ENCODE measurements at regions not wholly inside any gene's neighbourhood (a gene's known extent, or its start where the extent isn't known, plus 50 kb on each side); places are given as distances from the start of the nearest gene placed in this dataset.

- H3K9me3 ChIP-seq (ENCODE audit: control insufficient read depth, low read length, poor library complexity, severe bottlenecking), result no peaks in the 10 kb centered on the region
- ATAC-seq (no peak), DNase-seq (no peak)
- Mint-ChIP-seq H3K27ac (no peak overlapping the region), H3K27me3 (peaks cover 69% of the 10 kb centered on the region), H3K36me3 (ENCODE audit: low read depth) (peaks cover 5% of the 10 kb centered on the region), H3K4me1 (no peaks in the 10 kb centered on the region), H3K4me3 (no peak overlapping the region)
Observed at GRCh38 chr1:22385537-22385936, 66.1 kb upstream of the ZBTB40 start.

- DNase-seq (no peak), ATAC-seq (no peak)
- peaks cover 74% of the 10 kb centered on the region for H3K27me3 Mint-ChIP-seq
- peaks cover 8% of the 10 kb centered on the region for H3K36me3 Mint-ChIP-seq (ENCODE audit: low read depth)
- H3K4me3 Mint-ChIP-seq, result no peak overlapping the region
- H3K27ac Mint-ChIP-seq, result no peak overlapping the region
- H3K9me3 ChIP-seq (ENCODE audit: control insufficient read depth, low read length, poor library complexity, severe bottlenecking), result no peaks in the 10 kb centered on the region
- H3K4me1 Mint-ChIP-seq, result no peaks in the 10 kb centered on the region
Observed at GRCh38 chr1:22386774-22387173, 64.9 kb upstream of the ZBTB40 start.

DNA sequence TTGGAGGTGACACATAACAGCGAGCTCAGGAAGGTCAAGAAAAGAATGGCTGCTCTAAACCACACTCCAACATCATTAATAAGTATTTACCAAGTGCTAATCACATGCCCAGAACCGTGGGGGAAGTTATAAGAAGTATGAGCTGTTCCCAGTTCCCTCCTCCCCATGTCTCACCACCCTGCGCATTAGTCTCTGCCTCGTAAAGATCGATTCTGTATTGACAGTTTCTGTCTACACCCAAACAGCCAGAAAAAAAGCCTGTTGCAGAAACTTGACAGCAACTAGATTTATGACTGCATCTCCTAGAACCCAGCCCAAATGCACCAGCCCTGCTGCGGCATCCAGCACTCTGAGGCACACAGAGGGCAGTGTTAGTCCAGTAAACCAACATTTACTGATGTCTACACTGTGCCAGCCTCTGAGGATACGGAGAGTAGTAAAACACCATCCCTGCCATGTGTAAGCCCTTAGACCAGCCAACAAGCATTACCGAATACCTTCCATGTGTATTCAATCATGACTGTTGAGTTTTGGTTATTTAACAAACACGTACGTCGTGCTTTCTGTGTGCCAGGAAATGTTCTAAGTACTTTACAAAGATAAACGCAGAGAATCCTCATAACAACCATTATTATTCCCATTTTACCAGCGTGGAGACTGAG, 63.6 kb upstream of the ZBTB40 start:
- DNase-seq (no peak), ATAC-seq (no peak)
- Mint-ChIP-seq H3K27ac (no peak overlapping the region), H3K4me3 (no peak overlapping the region), H3K27me3 (peaks cover 82% of the 10 kb centered on the region), H3K4me1 (no peaks in the 10 kb centered on the region), H3K36me3 (ENCODE audit: low read depth) (peaks cover 8% of the 10 kb centered on the region)
- H3K9me3 ChIP-seq (ENCODE audit: control insufficient read depth, low read length, poor library complexity, severe bottlenecking), result no peaks in the 10 kb centered on the region

- no peaks in the 10 kb centered on the region for H3K4me1 Mint-ChIP-seq
- H3K36me3 Mint-ChIP-seq (ENCODE audit: low read depth), result peaks cover 8% of the 10 kb centered on the region
- peaks cover 82% of the 10 kb centered on the region for H3K27me3 Mint-ChIP-seq
- DNase-seq (no peak), ATAC-seq (no peak)
- H3K9me3 ChIP-seq (ENCODE audit: control insufficient read depth, low read length, poor library complexity, severe bottlenecking), result no peaks in the 10 kb centered on the region
- H3K27ac Mint-ChIP-seq, result no peak overlapping the region
- H3K4me3 Mint-ChIP-seq, result no peak overlapping the region
Observed at GRCh38 chr1:22388671-22389450, 62.8 kb upstream of the ZBTB40 start.

DNA sequence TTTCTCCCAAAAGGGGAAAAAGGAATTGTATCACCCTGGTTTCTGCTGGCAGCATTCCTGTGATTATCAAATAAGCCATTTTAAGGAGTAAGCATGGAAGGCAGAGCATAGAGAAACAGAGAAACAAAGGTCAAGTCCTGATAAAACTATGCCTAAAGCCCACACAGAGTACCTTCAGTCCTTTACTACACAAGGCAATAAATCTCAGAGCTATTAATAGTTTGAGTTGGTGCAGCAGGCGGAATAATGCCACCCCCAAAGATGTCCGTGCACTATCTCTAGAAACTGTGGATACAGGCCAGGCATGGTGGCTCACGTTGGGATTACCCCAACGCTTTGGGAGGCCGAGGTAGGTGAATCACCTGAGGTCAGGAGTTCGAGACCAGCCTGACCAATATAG, 58.1 kb upstream of the ZBTB40 start:
- H3K9me3 ChIP-seq (ENCODE audit: control insufficient read depth, low read length, poor library complexity, severe bottlenecking), result no peaks in the 10 kb centered on the region
- H3K27me3 Mint-ChIP-seq, result peaks cover 90% of the 10 kb centered on the region
- ATAC-seq (no peak), DNase-seq (no peak)
- peaks cover 8% of the 10 kb centered on the region for H3K36me3 Mint-ChIP-seq (ENCODE audit: low read depth)
- no peak overlapping the region for H3K4me3 Mint-ChIP-seq
- no peak overlapping the region for H3K27ac Mint-ChIP-seq
- H3K4me1 Mint-ChIP-seq, result peaks cover 11% of the 10 kb centered on the region

DNA sequence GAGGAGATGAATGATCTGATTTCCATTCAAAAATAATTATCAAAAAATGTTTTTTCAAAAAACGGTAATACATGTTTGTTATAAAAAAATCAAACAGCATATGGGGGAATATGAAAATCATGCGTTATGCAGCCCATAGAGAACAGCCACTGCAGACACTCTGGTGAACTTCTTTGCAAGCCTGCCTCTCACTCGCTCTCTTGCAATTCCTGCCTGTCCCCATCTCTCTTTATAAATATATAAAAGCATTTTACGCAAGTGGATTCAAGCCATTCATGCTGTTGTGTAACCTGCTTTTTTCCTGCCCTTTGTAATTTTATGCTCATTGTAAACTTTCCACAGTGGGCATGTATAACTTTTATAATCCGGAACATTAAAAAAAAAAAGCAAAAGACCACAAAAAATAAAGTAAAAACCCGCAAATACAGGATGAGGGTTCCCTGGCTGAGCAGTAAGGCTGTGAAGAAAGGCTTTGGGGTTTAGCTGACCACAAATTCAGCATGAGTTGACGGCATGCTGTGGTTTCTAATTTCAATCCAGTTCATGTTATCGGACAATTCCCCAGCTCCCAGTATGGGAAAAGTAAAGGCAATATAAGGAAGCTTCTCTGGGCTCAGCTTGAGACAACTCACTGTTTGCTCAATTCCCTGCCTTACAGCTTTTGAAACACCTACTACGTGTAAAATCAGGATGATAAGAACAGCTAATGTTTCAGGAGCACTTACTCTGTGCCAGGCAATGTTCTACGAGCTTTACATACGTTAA, 52.8 kb upstream of the ZBTB40 start:
- no peak for DNase-seq
- peaks cover 28% of the 10 kb centered on the region for H3K4me1 Mint-ChIP-seq
- peak overlapping the region; percentile 33 for H3K4me3 Mint-ChIP-seq
- ATAC-seq, result peak; percentile 65
- no peaks in the 10 kb centered on the region for H3K9me3 ChIP-seq (ENCODE audit: control insufficient read depth, low read length, poor library complexity, severe bottlenecking)
- peaks cover 5% of the 10 kb centered on the region for H3K36me3 Mint-ChIP-seq (ENCODE audit: low read depth)
- no peak overlapping the region for H3K27ac Mint-ChIP-seq
- peaks cover 81% of the 10 kb centered on the region for H3K27me3 Mint-ChIP-seq

DNA sequence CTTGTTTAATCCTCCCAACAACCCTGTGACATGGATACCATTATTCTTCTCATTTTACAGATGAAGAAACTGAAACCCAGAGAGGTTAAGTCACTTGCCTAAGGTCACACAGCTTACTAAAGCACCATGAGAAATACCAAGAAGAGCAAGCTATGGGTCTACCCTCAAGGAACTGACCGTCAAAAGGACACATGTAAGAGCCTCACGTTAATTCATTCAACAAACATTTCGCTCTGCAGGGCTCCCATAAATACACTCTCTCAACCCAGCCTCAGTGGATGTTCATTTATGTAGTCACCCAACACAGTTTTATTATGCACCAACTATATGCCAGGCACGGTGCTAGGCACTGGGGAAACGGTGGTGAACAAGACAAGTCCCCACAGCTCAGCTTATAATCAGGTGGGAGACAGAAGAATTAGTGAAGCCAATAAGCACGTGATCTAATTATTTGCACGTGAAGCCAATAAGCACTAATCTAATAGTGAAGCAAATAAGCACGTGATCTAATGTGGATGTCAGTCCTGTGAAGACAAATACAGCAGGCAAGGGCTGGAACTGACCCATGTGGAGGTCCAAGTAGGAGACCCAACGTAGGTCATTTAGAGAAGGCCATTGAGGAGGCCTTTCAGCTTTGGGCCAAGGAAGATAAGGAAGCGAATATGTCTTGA, 52.1 kb upstream of the ZBTB40 start:
- ATAC-seq (no peak), DNase-seq (no peak)
- H3K4me3 Mint-ChIP-seq, result no peak overlapping the region
- H3K36me3 Mint-ChIP-seq (ENCODE audit: low read depth), result peaks cover 5% of the 10 kb centered on the region
- no peaks in the 10 kb centered on the region for H3K9me3 ChIP-seq (ENCODE audit: control insufficient read depth, low read length, poor library complexity, severe bottlenecking)
- H3K4me1 Mint-ChIP-seq, result peaks cover 25% of the 10 kb centered on the region
- no peak overlapping the region for H3K27ac Mint-ChIP-seq
- peaks cover 81% of the 10 kb centered on the region for H3K27me3 Mint-ChIP-seq

All from T-helper 17 cell (primary cell).